A549 (cell line): ENCODE measurements at regions not wholly inside any gene's neighbourhood (a gene's known extent, or its start where the extent isn't known, plus 50 kb on each side); places are given as distances from the start of the nearest gene placed in this dataset.
"Not testable (repeated sequence)": the region's sequence is repeated elsewhere in the genome, so short reads cannot be mapped to it uniquely, and the experiment has no call there.

Experiments used
- ATAC-seq, 2 experiments: fragments of 200-7000 bp in 1 of 2; fragments of >200 bp in 1 of 2; cut with Nextera tagmentation in 1 of 2; cut with Tn5 transposase in 1 of 2; 3 replicates each; pipeline versions ENCODE4 v1.8.0 to v1.9.1; 2018 to 2020; ENCODE audit warnings: mild to moderate bottlenecking in 1 of 2, moderate library complexity in 1 of 2
- CTCF ChIA-PET: fragments of 300-600 bp; sonication (Branson Sonifier 250); formaldehyde crosslinking; extraction: SDS; loops from one replicate; lab custom pipeline; 2021; ENCODE audit warnings: antibody characterized with exemption, inconsistent platforms; lab: Yijun Ruan, JAX
- POLR2A ChIA-PET: fragments of 350-600 bp; formaldehyde crosslinking; extraction: SDS; loops from one replicate; lab custom pipeline; 2021; ENCODE audit warnings: antibody characterized with exemption, inconsistent platforms; lab: Yijun Ruan, JAX
- DNase-seq, 2 experiments: peaks; one replicate each; pipeline versions ENCODE4 v3.0.0 to v3.0.0-alpha.2; 2011 to 2016; ENCODE audit warnings: low read depth in 1 of 2, low spot score in 1 of 2
- FAIRE-seq: peaks from 2 replicates; lab custom pipeline; 2011; peaks lifted over from hg19 to GRCh38; lab: Jason Lieb, UNC
- H3K27ac ChIP-seq, 2 experiments: fragments of >200 bp; sonication (Bioruptor Twin); formaldehyde crosslinking; 3 replicates each; pipeline ENCODE4 v1.5.1; 2016 to 2017
- H3K4me1 ChIP-seq: fragments of >200 bp; sonication (Bioruptor Twin); formaldehyde crosslinking; 3 replicates; pipeline ENCODE4 v1.6.1; 2016
- H3K4me2 ChIP-seq: fragments of >200 bp; sonication (Bioruptor Twin); formaldehyde crosslinking; 3 replicates; pipeline ENCODE4 v1.6.1; 2016
- H3K4me3 ChIP-seq: fragments of >200 bp; sonication (Bioruptor Twin); formaldehyde crosslinking; 3 replicates; pipeline ENCODE4 v1.5.1; 2016
- H3K9me3 ChIP-seq: fragments of >200 bp; sonication (Bioruptor Twin); formaldehyde crosslinking; 3 replicates; pipeline ENCODE4 v1.6.1; 2016
- ATOH8 ChIP-seq: fragments of 250-450 bp; sonication (Bioruptor Pico); IDR thresholded peaks from 2 replicates; pipeline ENCODE4 v1.5.0; 2020; ENCODE audit warnings: low read depth, mild to moderate bottlenecking, moderate library complexity
- CBX8 ChIP-seq: fragments of 200-600 bp; sonication (generic); IDR thresholded peaks from 2 replicates; pipeline ENCODE4 v1.6.1; 2016
- CEBPB ChIP-seq, 2 experiments: fragments of >200 bp in 1 of 2; sonication (Bioruptor Twin) in 1 of 2; formaldehyde crosslinking in 1 of 2; IDR thresholded peaks; 2 replicates each; pipeline ENCODE4 v1.6.1; 2012 to 2016
- CHD4 ChIP-seq: fragments of 200-600 bp; sonication (generic); IDR thresholded peaks from 2 replicates; pipeline ENCODE4 v1.6.1; 2016; ENCODE audit warnings: antibody characterized with exemption, mild to moderate bottlenecking, borderline replicate concordance
- E2F6 ChIP-seq: IDR thresholded peaks from 2 replicates; pipeline ENCODE4 v1.6.1; 2012; ENCODE audit warnings: low read depth, borderline replicate concordance
- EHMT2 ChIP-seq: fragments of 200-600 bp; sonication (generic); IDR thresholded peaks from 2 replicates; pipeline ENCODE4 v1.6.1; 2016; ENCODE audit warnings: antibody characterized with exemption, low read depth, mild to moderate bottlenecking, moderate library complexity
- ESRRA ChIP-seq: fragments of 150-350 bp; IDR thresholded peaks from 2 replicates; pipeline ENCODE4 v1.6.1; 2014; ENCODE audit warnings: mild to moderate bottlenecking, low read length, borderline replicate concordance
- FOSB ChIP-seq: fragments of 250-450 bp; sonication (Bioruptor Pico); IDR thresholded peaks from 2 replicates; pipeline ENCODE4 v1.5.0; 2020; ENCODE audit warnings: mild to moderate bottlenecking, moderate library complexity
- GATA3 ChIP-seq: IDR thresholded peaks from 2 replicates; pipeline ENCODE4 v1.6.1; 2012; ENCODE audit warnings: borderline replicate concordance
- HDAC2 ChIP-seq: fragments of 200-600 bp; sonication (generic); IDR thresholded peaks from 2 replicates; pipeline ENCODE4 v1.6.1; 2016
- JUN ChIP-seq, 2 experiments: fragments of >200 bp; sonication (Bioruptor Twin); formaldehyde crosslinking; IDR thresholded peaks; 2 replicates in 1 of 2; 3 replicates in 1 of 2; pipeline ENCODE4 v1.6.1; 2016 to 2017
- KDM1A ChIP-seq: fragments of 200-600 bp; sonication (generic); IDR thresholded peaks from 2 replicates; pipeline ENCODE4 v1.6.1; 2016; ENCODE audit warnings: low read depth, mild to moderate bottlenecking
- MAX ChIP-seq: IDR thresholded peaks from 2 replicates; pipeline ENCODE4 v1.6.1; 2012
- MYC ChIP-seq: IDR thresholded peaks from 2 replicates; pipeline ENCODE4 v1.6.1; 2012; ENCODE audit warnings: mild to moderate bottlenecking, inconsistent platforms, low read length, improper control_type of control experiment, borderline replicate concordance
- NPAS2 ChIP-seq: fragments of 250-450 bp; sonication (Bioruptor Pico); IDR thresholded peaks from 2 replicates; pipeline ENCODE4 v1.8.0; 2022; ENCODE audit warnings: mild to moderate bottlenecking, moderate library complexity, borderline replicate concordance
- NR3C1 ChIP-seq: fragments of >200 bp; sonication (Bioruptor Twin); formaldehyde crosslinking; IDR thresholded peaks from 3 replicates; pipeline ENCODE4 v1.6.1; 2017
- PBX3 ChIP-seq: IDR thresholded peaks from 2 replicates; pipeline ENCODE4 v1.6.1; 2012
- REST ChIP-seq: fragments of 200-600 bp; sonication (generic); IDR thresholded peaks from 2 replicates; pipeline ENCODE4 v1.6.1; 2016; ENCODE audit warnings: antibody characterized with exemption, mild to moderate bottlenecking, moderate library complexity
- RNF2 ChIP-seq: fragments of 200-600 bp; sonication (generic); IDR thresholded peaks from 2 replicates; pipeline ENCODE4 v1.6.1; 2016; ENCODE audit warnings: low read depth, mild to moderate bottlenecking, antibody characterized with exemption, moderate library complexity, borderline replicate concordance
- TFCP2L1 ChIP-seq: fragments of 250-450 bp; sonication (Bioruptor Pico); IDR thresholded peaks from 2 replicates; pipeline ENCODE4 v1.5.0; 2021; ENCODE audit warnings: mild to moderate bottlenecking
- ZNF302 ChIP-seq: fragments of 250-450 bp; sonication (Bioruptor Pico); IDR thresholded peaks from 2 replicates; pipeline ENCODE4 v1.9.0; 2021; ENCODE audit warnings: inconsistent platforms, mild to moderate bottlenecking, moderate library complexity
- ZSCAN20 ChIP-seq: fragments of 250-450 bp; sonication (Bioruptor Pico); IDR thresholded peaks from 2 replicates; pipeline ENCODE4 v1.8.0; 2022; ENCODE audit warnings: mild to moderate bottlenecking, moderate library complexity
- WGBS: methylation state at CpG from one replicate; pipeline ENCODE4 v1.1.6; 2017; ENCODE audit errors: missing lambda C conversion rate; 5-methylcytosine and 5-hydroxymethylcytosine counted together

- H3K9me3 ChIP-seq: no peaks in the 10 kb centered on the region
- no peak overlapping the region for H3K4me2 ChIP-seq
- H3K4me1 ChIP-seq: no peaks in the 10 kb centered on the region
- TF ChIP-seq CHD4 (no peak), TFCP2L1 (no peak), E2F6 (no peak), KDM1A (no peak), FOSB (CRISPR knock-in tag) (no peak), MAX (no peak), HDAC2 (no peak), NR3C1 (no peak), CBX8 (no peak), ZSCAN20 (CRISPR knock-in tag) (no peak), ESRRA (no peak), GATA3 (no peak)
- CTCF ChIA-PET: no interaction called here
- ATAC-seq (no peak), FAIRE-seq (no peak), DNase-seq (no peak)
- no peak overlapping the region for H3K4me3 ChIP-seq
- POLR2A ChIA-PET: no interaction called here
- no peak overlapping the region for H3K27ac ChIP-seq
- whole genome bisulfite sequencing: 40% methylated on average over 8 of the region's 8 CpGs
These were observed 103.2 kb upstream of the DYRK2 start for GRCh38 chr12:67545298-67545697.

GRCh38 chr12:67546746-67547145 lies 101.8 kb upstream of the DYRK2 start:
- POLR2A ChIA-PET: no interaction called here
- no peak for FAIRE-seq

GRCh38 chr12:67555075-67555717 lies 93.3 kb upstream of the DYRK2 start:
- peak overlapping the region; percentile 35; the same call in 2 of the 3 replicates for H3K4me2 ChIP-seq
- POLR2A ChIA-PET: interaction anchor here (0.6 kb wide), 1 partner anchor 193 kb away, joined by 3 read pairs; no protein-coding TSS in a partner anchor
- CTCF ChIA-PET, FAIRE-seq, H3K4me3 ChIP-seq, H3K4me1 ChIP-seq, H3K9me3 ChIP-seq: not testable (repeated sequence)
- peak in 1 of 2 experiments; percentile 48 for DNase-seq
- 37% methylated on average over 4 of the region's 8 CpGs for WGBS
- peak in 1 of 2 experiments; percentile 73; a peak in 3 of 6 replicates for ATAC-seq
- peak overlapping the region in 1 of 2 experiments; percentile 62; a peak in 2 of 6 replicates for H3K27ac ChIP-seq

More at GRCh38 chr12:67546746-67547145, 101.8 kb upstream of the DYRK2 start:
- H3K4me2 ChIP-seq: no peak overlapping the region
- no peaks in the 10 kb centered on the region for H3K4me1 ChIP-seq
- TF ChIP-seq RNF2 (no peak), MYC (no peak), ATOH8 (CRISPR knock-in tag) (no peak)
- ATAC-seq (no peak), DNase-seq (no peak)
- no peak overlapping the region for H3K4me3 ChIP-seq
- WGBS: 24% methylated on average over 1 of the region's 1 CpG
- CTCF ChIA-PET: no interaction called here
- H3K9me3 ChIP-seq: peaks cover 3% of the 10 kb centered on the region; the same call in 1 of the 3 replicates
- H3K27ac ChIP-seq: no peak overlapping the region

- DNase-seq: no peak
- no peak for ATAC-seq
- Histone ChIP-seq H3K4me2 (no peak overlapping the region), H3K4me1 (no peaks in the 10 kb centered on the region), H3K27ac (no peak overlapping the region), H3K4me3 (no peak overlapping the region), H3K9me3 (peaks cover 8% of the 10 kb centered on the region; the same call in 2 of the 3 replicates)
- no peak for FAIRE-seq
- CTCF ChIA-PET: interaction anchor here (1.3 kb wide), 1 partner anchor 384 kb away, joined by 4 read pairs; no protein-coding TSS in a partner anchor
- 63% methylated on average over 3 of the region's 3 CpGs for WGBS
- POLR2A ChIA-PET: no interaction called here
- no peak for TF ChIP-seq ZNF302
- TF ChIP-seq HDAC2: no peak
- no peak for TF ChIP-seq CEBPB (IDR thresholded peaks at IDR 0.05)
- no peak for TF ChIP-seq REST
- no peak for TF ChIP-seq ESRRA
- TF ChIP-seq EHMT2: no peak
- no peak for TF ChIP-seq NPAS2 (CRISPR knock-in tag)
- no peak for TF ChIP-seq ATOH8 (CRISPR knock-in tag)
- no peak for TF ChIP-seq PBX3
- TF ChIP-seq JUN (IDR thresholded peaks at IDR 0.05): no peak
These were observed 89.8 kb upstream of the DYRK2 start for GRCh38 chr12:67558775-67559174.
